Cerebellar cortex (tissue), 1 donor: ENCODE measurements at regions not wholly inside any gene's neighbourhood (a gene's known extent, or its start where the extent isn't known, plus 50 kb on each side); places are given as distances from the start of the nearest gene placed in this dataset.

Experiments used
- DNase-seq: peaks from one replicate; pipeline ENCODE4 v3.0.0-alpha.2; 2015; ENCODE audit warnings: low spot score

DNA sequence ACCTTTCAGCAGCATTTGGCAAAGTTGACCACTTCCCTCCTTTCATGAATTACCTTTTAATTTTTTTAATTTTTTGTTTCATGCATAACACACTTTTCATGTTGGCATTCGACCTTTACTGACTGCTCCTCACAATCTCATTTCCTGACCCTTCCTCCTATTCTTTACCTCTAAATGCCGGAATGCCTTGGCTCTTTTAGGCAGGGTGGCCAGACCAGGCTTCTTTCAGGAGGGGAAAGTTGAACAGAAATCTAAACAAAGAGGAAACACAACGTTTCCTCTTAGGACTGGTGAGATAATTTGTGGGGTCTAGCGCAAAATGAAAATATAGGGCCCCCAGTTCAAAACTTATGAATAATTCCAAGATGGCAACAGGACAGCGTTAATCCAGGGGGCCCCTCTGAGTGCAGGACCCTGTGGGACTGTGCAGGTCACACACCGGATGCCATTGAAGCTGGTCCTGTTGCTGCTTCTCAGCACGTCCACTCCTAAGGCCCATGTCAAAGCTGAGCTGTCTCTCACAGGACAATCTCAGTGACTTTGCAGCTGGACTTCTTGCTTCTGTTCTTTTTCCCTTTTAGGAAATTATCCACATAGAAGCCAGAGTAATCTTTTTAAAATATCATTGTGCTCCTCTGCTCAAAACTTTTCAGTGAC is 313.8 kb downstream of the HDGFL1 start:
- no peak for DNase-seq

- no peak for DNase-seq
These were observed 315.1 kb downstream of the HDGFL1 start for GRCh38 chr6:22884456-22884855.

GRCh38 chr6:22886650-22887581 is 317.6 kb downstream of the HDGFL1 start:
- DNase-seq = no peak

GRCh38 chr6:22888163-22888752 is 318.9 kb downstream of the HDGFL1 start:
- DNase-seq = no peak

DNA sequence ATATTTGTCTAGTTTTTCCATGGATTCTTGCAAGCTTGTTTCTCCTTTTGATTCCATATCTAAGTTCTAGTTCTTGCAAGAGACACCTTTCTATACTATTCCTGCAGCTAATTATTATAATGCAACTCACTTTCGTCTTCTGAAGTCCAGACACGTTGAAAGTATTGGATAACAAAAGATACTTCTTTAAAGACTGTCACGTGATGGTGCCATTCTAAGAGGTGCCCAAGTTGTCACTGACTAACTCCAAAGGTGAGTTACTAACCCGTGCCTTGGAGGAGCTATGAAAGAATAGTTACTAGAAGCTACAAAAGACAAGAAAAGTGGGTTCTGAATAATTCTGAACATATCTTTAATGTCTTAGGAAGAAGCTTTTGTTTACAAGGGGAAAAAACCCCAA is 322.6 kb downstream of the HDGFL1 start:
- DNase-seq = no peak

DNA sequence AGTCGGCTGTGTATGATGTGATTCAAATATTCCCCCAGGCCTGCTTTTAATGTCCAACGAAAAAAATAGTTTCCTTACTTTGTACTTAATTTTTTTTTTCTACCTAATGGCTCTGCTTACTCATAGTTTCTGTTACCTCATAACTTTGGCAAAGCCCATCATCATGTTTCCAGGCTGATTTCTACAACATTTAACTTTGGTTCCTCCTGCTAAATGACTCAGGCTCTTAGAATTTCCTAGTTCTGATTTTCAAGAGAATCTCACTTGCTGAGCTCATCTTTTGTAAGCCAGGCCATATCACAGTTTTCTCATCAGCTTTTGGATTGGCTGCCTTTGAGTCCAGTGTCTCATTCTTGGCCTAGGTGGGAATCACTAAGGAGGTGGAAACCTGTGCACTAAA is 323.1 kb downstream of the HDGFL1 start:
- no peak for DNase-seq

DNA sequence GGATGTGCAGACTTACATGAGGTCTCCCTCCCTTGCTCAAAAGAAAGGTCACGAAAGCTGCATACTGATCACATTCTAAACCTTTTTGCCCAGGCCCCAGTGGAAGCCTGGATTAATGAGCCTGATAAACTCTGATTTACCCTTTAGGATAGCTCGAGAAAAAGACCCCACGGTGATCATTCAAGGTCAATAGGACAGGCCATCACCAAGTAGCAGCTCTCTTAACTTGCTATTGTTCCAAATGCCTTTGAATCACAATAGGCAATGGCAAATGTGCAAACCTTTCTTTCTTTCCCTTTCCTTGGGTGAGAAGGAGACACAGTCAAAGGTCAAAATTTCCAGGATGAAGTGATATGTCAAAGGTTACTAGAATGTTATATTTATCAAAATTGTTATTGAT is 327.3 kb downstream of the HDGFL1 start:
- DNase-seq = no peak

DNA sequence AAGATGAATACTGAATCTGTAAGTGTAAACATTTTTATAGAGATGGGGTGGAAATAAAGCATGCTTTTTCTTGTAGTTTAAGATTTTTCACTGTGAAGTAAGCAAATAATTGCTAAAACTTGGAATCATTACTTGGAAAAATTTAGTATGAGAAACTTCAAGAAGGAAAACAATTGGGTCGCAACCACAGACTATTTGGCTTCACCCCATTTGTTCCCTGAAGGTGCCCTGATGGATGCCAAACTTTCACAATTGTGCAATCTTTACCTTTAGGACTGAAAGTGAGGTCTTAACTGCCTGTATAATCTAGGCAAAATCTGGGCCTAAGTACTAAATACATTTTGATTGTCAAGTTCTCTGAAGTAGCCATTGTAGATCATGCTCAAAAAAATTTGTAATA is 330.1 kb downstream of the HDGFL1 start:
- no peak for DNase-seq

DNA sequence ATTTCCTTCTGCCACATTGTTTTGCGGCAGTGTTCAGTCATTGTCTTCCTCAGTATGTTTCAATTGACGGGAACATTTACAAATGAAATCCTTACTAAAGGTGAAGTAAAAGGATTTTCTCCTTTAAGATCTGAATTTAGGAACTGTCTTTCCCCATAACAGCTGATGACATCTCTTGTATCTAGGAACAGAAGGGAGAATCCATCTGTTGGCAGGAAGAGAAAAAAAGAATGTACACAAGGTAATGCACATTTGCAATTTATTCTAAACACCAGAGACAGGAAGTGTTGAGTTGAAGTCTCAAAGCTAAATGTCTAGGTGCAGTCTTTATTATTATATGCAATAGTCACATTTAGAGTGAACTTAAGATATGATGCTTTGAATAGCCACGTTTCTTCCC is 334.5 kb downstream of the HDGFL1 start:
- no peak for DNase-seq

- DNase-seq = no peak
These were observed 335.1 kb downstream of the HDGFL1 start for GRCh38 chr6:22904431-22904830.

GRCh38 chr6:22906091-22906549 is 336.8 kb downstream of the HDGFL1 start:
- DNase-seq = no peak

DNA sequence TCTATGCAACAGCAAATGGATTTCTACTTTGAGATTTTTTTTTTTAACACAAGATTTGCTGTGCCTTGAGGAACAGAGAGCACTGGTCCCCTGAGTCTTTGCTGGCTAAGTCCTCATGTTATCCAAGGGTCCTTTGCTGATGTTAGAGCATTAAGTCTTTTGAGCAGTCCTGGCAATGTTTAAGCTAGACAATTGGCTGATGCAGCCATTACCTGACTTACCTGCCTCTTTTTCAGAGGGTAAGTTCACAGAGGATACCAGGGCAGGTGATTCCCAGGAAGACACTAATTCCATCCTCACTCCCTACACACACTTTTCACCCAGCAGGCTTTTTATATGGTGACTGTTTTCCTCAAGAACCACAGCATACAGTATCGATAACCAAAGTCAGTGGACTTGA is 337.7 kb downstream of the HDGFL1 start:
- DNase-seq = no peak

DNA sequence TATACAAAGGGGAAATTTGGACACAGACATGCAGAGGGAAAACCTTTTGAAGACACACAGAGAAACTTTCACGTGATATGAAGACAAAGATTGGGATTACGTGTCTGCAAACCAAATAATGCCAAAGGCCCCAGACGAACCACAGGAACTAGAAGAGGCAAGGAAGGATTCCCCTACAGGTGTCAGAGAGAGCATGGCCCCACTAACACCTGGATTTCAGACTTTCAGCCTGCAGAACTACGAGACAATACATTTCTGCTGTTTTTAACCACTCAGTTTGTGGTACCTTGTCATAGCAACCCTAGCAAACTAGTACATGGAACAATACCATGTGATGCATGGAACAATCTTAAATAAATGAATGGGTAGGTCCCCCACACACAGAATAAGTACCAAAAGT is 341.0 kb downstream of the HDGFL1 start:
- DNase-seq = no peak

DNA sequence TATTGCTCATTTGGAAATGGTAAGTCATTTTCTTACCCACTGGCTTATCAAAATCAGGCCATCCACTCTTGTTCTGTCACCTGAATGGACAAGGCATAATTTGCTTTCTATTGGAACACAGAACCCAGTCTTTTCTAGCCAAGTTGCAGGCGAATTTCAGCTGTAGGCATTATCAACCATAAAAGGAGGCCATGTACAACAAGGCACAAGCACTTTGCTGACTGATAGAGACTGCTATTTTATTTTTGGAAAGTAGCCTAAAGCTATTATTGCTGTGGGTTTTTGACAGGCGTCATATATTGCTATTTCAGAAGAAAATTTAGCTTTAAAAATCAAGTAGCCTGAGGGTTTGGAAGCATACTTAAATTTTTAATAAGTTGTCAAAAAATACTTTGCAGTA is 344.2 kb downstream of the HDGFL1 start:
- no peak for DNase-seq

- DNase-seq = no peak
These were observed 348.0 kb downstream of the HDGFL1 start for GRCh38 chr6:22917344-22917743.

DNA sequence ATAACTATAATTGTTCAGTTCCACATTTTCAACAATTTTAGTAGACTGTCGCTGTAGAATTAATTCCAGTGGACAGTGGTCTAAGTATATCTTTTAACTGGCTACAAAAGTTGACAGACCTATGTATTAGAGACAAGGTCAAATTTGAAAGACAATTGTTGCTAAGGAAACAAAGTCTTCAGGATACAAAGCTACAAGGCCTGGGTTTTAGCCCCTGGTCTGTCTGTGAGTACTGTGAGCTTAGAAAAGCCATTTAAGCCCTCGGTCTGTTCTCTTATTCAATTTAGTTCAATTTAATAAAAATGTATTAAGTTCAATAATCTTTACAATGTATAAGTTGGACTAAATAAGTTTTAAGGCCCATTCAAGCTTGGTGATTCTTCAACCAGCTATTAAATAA is 352.5 kb downstream of the HDGFL1 start:
- no peak for DNase-seq

DNA sequence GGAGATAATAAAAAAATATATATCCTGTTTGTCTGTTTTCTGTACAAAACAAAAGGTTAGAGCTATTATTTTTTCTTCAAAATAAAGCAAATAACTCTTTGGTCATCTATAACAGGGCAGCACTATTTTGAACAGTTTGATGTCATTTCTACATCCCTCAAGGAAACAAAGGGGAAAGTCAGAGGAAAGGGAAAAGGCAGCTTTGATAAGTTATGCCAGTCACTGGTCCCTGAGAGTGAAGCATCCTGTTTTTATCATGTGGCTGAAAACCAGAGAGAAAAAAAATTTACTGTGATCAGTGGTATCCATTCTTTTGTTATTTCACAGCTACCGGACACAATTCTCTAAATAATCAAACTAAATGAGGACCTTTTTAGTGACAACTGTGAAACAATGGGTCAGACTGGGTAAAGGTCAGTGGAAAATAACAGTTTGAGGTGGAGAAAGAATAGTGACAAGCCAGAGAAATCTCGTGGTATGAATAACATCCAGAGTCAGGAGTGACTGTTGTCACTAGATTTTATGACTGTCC is 356.0 kb downstream of the HDGFL1 start:
- no peak for DNase-seq

GRCh38 chr6:22925920-22926789 is 356.8 kb downstream of the HDGFL1 start:
- DNase-seq = no peak

DNA sequence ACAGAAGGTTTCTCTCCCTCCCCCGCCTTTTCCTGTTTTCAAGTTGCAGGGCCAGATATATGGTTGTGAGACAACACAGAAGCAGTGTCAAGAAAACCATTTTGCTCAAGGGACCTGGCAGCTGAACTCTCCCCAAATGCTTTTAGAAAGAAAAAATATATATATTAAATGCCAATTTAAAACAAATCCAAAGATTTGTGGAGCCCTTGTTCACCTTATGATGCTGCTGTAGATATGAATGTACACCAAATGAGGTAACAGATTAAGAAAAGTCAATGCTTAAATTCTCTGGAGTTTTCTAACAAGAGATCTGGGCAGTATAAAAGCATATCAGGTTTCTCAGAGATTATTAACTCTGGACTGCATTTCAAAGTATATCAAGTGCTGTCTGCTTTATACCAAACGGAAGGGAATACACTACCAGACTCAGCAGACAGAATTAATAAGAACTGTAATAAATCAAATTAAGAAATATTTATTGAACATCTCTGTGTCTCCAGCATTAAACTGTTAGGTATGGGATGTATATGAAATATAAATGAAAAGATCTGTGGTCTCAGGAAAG is 357.5 kb downstream of the HDGFL1 start:
- no peak for DNase-seq

DNA sequence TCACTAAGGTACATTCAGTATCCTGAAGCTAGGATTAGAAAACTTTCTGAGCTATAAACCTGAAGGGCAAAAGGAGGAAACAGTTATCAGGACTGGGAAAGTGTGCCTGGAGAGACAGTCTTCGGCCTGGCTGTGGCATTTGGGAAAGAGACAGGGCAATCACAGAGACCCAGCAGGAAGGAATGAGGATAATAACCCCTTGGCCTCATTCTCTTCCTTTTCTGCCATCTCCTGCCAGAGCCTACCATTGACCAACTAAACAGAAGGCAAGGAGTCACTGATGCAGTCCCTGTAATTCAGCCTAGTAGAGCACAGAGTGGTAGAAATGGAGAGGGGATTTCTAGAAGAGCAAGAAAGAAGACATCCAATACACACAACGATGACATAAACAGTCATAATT is 359.4 kb downstream of the HDGFL1 start:
- DNase-seq = peak; percentile 73

DNA sequence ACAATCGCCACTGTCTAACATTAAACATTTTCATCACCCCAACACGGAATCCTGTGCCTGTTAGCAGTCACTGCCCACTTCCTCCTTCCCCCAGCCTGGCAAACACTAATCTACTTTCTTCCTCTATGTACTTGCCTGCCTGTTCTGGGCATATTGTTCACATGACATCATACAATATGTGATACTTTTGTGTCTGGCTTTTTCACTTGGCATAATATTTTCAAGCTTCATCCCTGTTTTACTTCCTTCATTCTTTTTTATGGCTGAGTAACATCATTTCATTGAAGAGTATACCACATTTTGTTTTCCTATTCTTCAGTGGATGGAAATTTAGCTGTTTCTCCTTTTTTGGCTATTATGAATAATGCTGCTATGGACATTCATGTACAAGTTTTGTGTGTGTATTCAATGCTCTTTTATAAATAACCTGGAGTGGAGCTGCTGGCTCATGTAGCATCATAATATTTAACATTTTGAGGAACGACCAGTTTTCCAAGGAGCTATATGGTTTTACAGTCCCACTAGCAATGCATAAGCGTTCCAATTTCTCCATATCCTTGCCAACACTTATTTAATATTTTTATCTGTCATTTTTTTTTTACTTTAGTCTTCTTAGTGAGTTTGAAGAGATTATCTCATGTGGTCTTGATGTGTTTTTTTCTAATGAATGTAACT is 360.1 kb downstream of the HDGFL1 start:
- peak; percentile 14 for DNase-seq
